GM13976 (cell line): ENCODE measurements at regions not wholly inside any gene's neighbourhood (a gene's known extent, or its start where the extent isn't known, plus 50 kb on each side); places are given as distances from the start of the nearest gene placed in this dataset.

Experiments used
- DNase-seq: peaks from one replicate; pipeline ENCODE4 v3.0.0; 2012; ENCODE audit warnings: low spot score
- in situ Hi-C: fragments of 300-500 bp; cut with MboI; formaldehyde crosslinking; loops from one replicate; pipeline ENCODE4 v1.12.0; 2022; ENCODE audit warnings: low sequenced_read_pairs, mixed read lengths, inconsistent platforms; ENCODE audit not compliant: unreplicated experiment
- TF ChIP-seq, protein P1 (sequence below): IDR thresholded peaks from 2 replicates; pipeline ENCODE4 v1.5.1; 2012; ENCODE audit warnings: borderline replicate concordance, mild to moderate bottlenecking; ENCODE audit not compliant: insufficient read depth; ENCODE audit errors: extremely low read depth, missing control alignments, control extremely low read depth

- in situ Hi-C loops = no loop called here
- DNase-seq = no peak
- TF ChIP-seq, protein P1, sequence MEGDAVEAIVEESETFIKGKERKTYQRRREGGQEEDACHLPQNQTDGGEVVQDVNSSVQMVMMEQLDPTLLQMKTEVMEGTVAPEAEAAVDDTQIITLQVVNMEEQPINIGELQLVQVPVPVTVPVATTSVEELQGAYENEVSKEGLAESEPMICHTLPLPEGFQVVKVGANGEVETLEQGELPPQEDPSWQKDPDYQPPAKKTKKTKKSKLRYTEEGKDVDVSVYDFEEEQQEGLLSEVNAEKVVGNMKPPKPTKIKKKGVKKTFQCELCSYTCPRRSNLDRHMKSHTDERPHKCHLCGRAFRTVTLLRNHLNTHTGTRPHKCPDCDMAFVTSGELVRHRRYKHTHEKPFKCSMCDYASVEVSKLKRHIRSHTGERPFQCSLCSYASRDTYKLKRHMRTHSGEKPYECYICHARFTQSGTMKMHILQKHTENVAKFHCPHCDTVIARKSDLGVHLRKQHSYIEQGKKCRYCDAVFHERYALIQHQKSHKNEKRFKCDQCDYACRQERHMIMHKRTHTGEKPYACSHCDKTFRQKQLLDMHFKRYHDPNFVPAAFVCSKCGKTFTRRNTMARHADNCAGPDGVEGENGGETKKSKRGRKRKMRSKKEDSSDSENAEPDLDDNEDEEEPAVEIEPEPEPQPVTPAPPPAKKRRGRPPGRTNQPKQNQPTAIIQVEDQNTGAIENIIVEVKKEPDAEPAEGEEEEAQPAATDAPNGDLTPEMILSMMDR = no peak
These were observed 339.2 kb downstream of the RNF144A start for GRCh38 chr2:7256377-7256776.

DNA sequence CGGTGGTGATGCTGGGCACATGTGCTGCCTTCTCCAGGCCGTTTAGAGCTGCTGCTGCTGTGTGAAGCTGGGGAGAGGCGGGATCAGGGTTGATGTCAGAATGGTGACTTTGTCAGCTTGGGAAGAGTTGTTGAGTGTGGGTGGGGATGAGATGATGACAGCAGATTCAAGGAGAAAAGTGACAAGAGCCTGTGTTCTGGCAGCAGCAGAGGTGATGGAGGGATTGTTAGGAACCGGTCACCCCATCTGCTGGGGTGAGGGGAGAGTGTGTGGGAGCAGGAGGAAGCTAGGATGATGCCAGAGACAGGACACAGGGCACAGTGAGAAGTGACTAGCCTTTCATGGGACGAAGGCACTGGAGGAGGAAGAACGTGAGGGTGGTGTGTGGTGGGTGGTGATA is 345.5 kb downstream of the RNF144A start:
- in situ Hi-C loops = no loop called here

GRCh38 chr2:7264791-7265190 is 347.6 kb downstream of the RNF144A start:
- DNase-seq = no peak
- in situ Hi-C loops = no loop called here
- TF ChIP-seq, protein P1 = no peak

More for the DNA sequence above, 345.5 kb downstream of the RNF144A start:
- TF ChIP-seq, protein P1 = no peak
- no peak for DNase-seq

DNA sequence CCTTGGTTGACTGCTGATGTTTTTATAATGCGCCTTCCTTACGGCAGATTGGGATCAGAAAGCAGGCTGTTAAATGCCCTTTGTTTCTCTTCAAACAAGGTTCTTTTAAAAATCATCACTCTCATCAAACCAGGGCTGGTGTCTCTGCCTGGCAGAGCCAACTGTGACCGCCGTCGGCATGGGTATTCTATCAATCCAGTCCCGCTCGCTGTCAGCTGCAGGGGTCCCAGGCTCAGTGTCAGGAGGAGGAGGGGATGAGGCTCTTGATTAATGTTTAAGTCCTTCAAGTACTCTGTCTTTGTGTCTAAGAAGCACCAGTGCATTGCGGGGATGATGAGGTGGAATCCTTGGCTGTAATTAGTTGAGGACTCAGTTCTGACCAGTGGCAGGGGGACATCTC is 348.1 kb downstream of the RNF144A start:
- TF ChIP-seq, protein P1 = no peak
- in situ Hi-C loops = no loop called here
- DNase-seq = no peak

GRCh38 chr2:7269106-7269643 is 352.0 kb downstream of the RNF144A start:
- TF ChIP-seq, protein P1 = no peak

GRCh38 chr2:7270011-7270431 is 352.8 kb downstream of the RNF144A start:
- TF ChIP-seq, protein P1 = no peak
- no peak for DNase-seq
- in situ Hi-C loops = no loop called here

More at GRCh38 chr2:7269106-7269643, 352.0 kb downstream of the RNF144A start:
- in situ Hi-C loops = no loop called here
- no peak for DNase-seq
